HCT116 (cell line): ENCODE measurements at regions not wholly inside any gene's neighbourhood (a gene's known extent, or its start where the extent isn't known, plus 50 kb on each side); places are given as distances from the start of the nearest gene placed in this dataset.

ENCODE experiments used
- ATAC-seq: fragments of 200-7000 bp; cut with Tn5 transposase; 2 replicates; pipeline ENCODE4 v1.9.1; 2020; ENCODE audit warnings: mild to moderate bottlenecking, moderate library complexity
- BruUV-seq: library from RNA; stranded (reverse); fragments of 400-500 nt; replicated peaks from 2 replicates; lab custom pipeline; 2021; lab: Mats Ljungman, UMichigan
- CTCF ChIA-PET: fragments of 300-600 bp; sonication (Branson Sonifier 250); formaldehyde crosslinking; loops from one replicate; lab custom pipeline; 2021; ENCODE audit warnings: antibody characterized with exemption; lab: Charles Lee
- POLR2A ChIA-PET: fragments of 300-600, 350-600 bp; sonication (Branson Sonifier 250); formaldehyde crosslinking; loops from one replicate; lab custom pipeline; 2021; ENCODE audit warnings: antibody characterized with exemption; lab: Charles Lee
- RAD21 ChIA-PET, 2 experiments: fragments of 300-600 bp; sonication (Branson Sonifier 250); formaldehyde crosslinking; loops; one replicate each; lab custom pipeline; 2023; ENCODE audit warnings: low total read pairs in 2 of 2; ENCODE audit not compliant: uncharacterized antibody in 2 of 2, unreplicated experiment in 2 of 2, low non-redundant PET in 1 of 2; lab: Charles Lee
- DNase-seq: peaks from one replicate; pipeline ENCODE4 v3.0.0-alpha.2; 2010; ENCODE audit warnings: low read depth, low spot score
- H2AFZ ChIP-seq: fragments of 200-600 bp; shearing (Covaris generic), sonication (generic); 2 replicates; pipeline ENCODE4 v1.6.1; 2017; ENCODE audit warnings: low read depth, mixed run types, mixed read lengths, antibody characterized with exemption, low read length; ENCODE audit not compliant: poor library complexity, severe bottlenecking
- H3K27ac ChIP-seq: 2 replicates; pipeline ENCODE4 v1.5.1; 2012; ENCODE audit warnings: low read depth, low read length
- H3K27me3 ChIP-seq: fragments of 200-600 bp; sonication (generic); 2 replicates; pipeline ENCODE4 v1.6.1; 2016; ENCODE audit warnings: mixed run types, low read length, mixed read lengths; ENCODE audit not compliant: insufficient read depth
- H3K36me3 ChIP-seq, 2 experiments: fragments of 200-500 bp in 1 of 2; fragments of 200-600 bp in 1 of 2; sonication (Bioruptor generic) in 1 of 2; sonication (generic) in 1 of 2; 2 replicates each; pipeline versions ENCODE4 v1.5.1 to v1.6.1; 2014 to 2016; ENCODE audit warnings: low read length in 2 of 2, inconsistent platforms in 1 of 2, mixed read lengths in 1 of 2, mixed run types in 1 of 2; ENCODE audit not compliant: insufficient read depth in 2 of 2, control insufficient read depth in 1 of 2
- H3K4me1 ChIP-seq, 2 experiments: fragments of 200-600 bp in 1 of 2; sonication (generic) in 1 of 2; 2 replicates each; pipeline versions ENCODE4 v1.5.1 to v1.6.1; 2012 to 2017; ENCODE audit warnings: low read length in 2 of 2, inconsistent platforms in 1 of 2, mild to moderate bottlenecking in 1 of 2, mixed read lengths in 1 of 2, mixed run types in 1 of 2, moderate library complexity in 1 of 2; ENCODE audit not compliant: insufficient read depth in 2 of 2, control insufficient read depth in 1 of 2
- H3K4me2 ChIP-seq: fragments of 200-600 bp; sonication (generic); 2 replicates; pipeline ENCODE4 v1.6.1; 2017; ENCODE audit warnings: mixed run types, low read length, mixed read lengths
- H3K4me3 ChIP-seq, 2 experiments: fragments of 200-600 bp in 1 of 2; sonication (generic) in 1 of 2; replicated peaks in 1 of 2; 2 replicates each; pipeline ENCODE4 v1.5.1; 2011 to 2016; ENCODE audit warnings: low read length in 2 of 2, control low read depth in 1 of 2, low read depth in 1 of 2, mild to moderate bottlenecking in 1 of 2, mixed read lengths in 1 of 2, mixed run types in 1 of 2
- H3K79me2 ChIP-seq: fragments of 200-600 bp; sonication (generic); 2 replicates; pipeline ENCODE4 v1.6.1; 2017; ENCODE audit warnings: mild to moderate bottlenecking, mixed run types, low read length, moderate library complexity, mixed read lengths; ENCODE audit not compliant: insufficient read depth
- H3K9ac ChIP-seq: fragments of 200-600 bp; sonication (generic); 2 replicates; pipeline ENCODE4 v1.6.1; 2016; ENCODE audit warnings: low read length, mixed read lengths
- H3K9me2 ChIP-seq: fragments of 200-600 bp; sonication (generic), shearing (Covaris generic); 2 replicates; pipeline ENCODE4 v1.6.1; 2017; ENCODE audit warnings: mixed run types, mild to moderate bottlenecking, moderate library complexity; ENCODE audit not compliant: insufficient read depth
- H3K9me3 ChIP-seq, 2 experiments: fragments of 200-500 bp in 1 of 2; fragments of 200-600 bp in 1 of 2; sonication (Bioruptor generic) in 1 of 2; sonication (generic) in 1 of 2; 2 replicates each; pipeline ENCODE4 v1.6.1; 2014 to 2017; ENCODE audit warnings: low read length in 2 of 2, mixed read lengths in 2 of 2, inconsistent platforms in 1 of 2, low read depth in 1 of 2, mild to moderate bottlenecking in 1 of 2, mixed run types in 1 of 2, moderate library complexity in 1 of 2; ENCODE audit not compliant: control insufficient read depth in 1 of 2, insufficient read depth in 1 of 2
- H4K20me1 ChIP-seq: fragments of 200-600 bp; sonication (generic), shearing (Covaris generic); 2 replicates; pipeline ENCODE4 v1.6.1; 2017; ENCODE audit warnings: mixed run types, mild to moderate bottlenecking, moderate library complexity; ENCODE audit not compliant: insufficient read depth
- CBX3 ChIP-seq: IDR thresholded peaks from 2 replicates; pipeline ENCODE4 v1.6.1; 2012; ENCODE audit warnings: low read depth
- EGR1 ChIP-seq: IDR thresholded peaks from 2 replicates; pipeline ENCODE4 v1.6.1; 2012; ENCODE audit warnings: low read depth
- ELF1 ChIP-seq: IDR thresholded peaks from 2 replicates; pipeline ENCODE4 v1.6.1; 2012; ENCODE audit warnings: low read depth, borderline replicate concordance
- JUND ChIP-seq: IDR thresholded peaks from 2 replicates; pipeline ENCODE4 v1.6.1; 2012
- POLR2AphosphoS5 ChIP-seq: IDR thresholded peaks from 2 replicates; pipeline ENCODE4 v1.6.1; 2011; ENCODE audit warnings: mild to moderate bottlenecking, low read depth, low read length, moderate library complexity
- RAD21 ChIP-seq: IDR thresholded peaks from 2 replicates; pipeline ENCODE4 v1.6.1; 2012; ENCODE audit warnings: low read depth, mild to moderate bottlenecking
- SIN3A ChIP-seq: IDR thresholded peaks from 2 replicates; pipeline ENCODE4 v1.6.1; 2012; ENCODE audit warnings: low read depth
- SP1 ChIP-seq: IDR thresholded peaks from 2 replicates; pipeline ENCODE4 v1.6.1; 2012; ENCODE audit warnings: low read depth
- SRF ChIP-seq: IDR thresholded peaks from 2 replicates; pipeline ENCODE4 v1.6.1; 2012; ENCODE audit warnings: low read depth
- TCF7L2 ChIP-seq: IDR thresholded peaks from 2 replicates; pipeline ENCODE4 v1.7.0; 2011; ENCODE audit warnings: borderline replicate concordance, inconsistent platforms; ENCODE audit not compliant: insufficient read depth, insufficient read length; ENCODE audit errors: extremely low read depth
- YY1 ChIP-seq: IDR thresholded peaks from 2 replicates; pipeline ENCODE4 v1.6.1; 2011; ENCODE audit warnings: low read length, low read depth, moderate library complexity, mild to moderate bottlenecking; ENCODE audit not compliant: insufficient replicate concordance; ENCODE audit errors: extremely low read depth
- ZFX ChIP-seq: fragments of 450-650 bp; IDR thresholded peaks from 2 replicates; pipeline ENCODE4 v1.6.1; 2017
- ZNF274 ChIP-seq: fragments of 200-500 bp; sonication (Bioruptor generic); IDR thresholded peaks from 2 replicates; pipeline ENCODE4 v1.6.1; 2014; ENCODE audit warnings: mild to moderate bottlenecking, low read depth, low read length, inconsistent platforms
- intact Hi-C: fragments of 100-400 bp; cut with micrococcal nuclease; formaldehyde crosslinking; loops from 2 replicates; pipeline ENCODE4 v1.10.0; 2022
- TF ChIP-seq, protein P1 (sequence below): IDR thresholded peaks from 2 replicates; pipeline ENCODE4 v1.6.1; 2011; ENCODE audit warnings: mild to moderate bottlenecking, low read length, moderate library complexity; ENCODE audit not compliant: insufficient replicate concordance; ENCODE audit errors: extremely low read depth
- TF ChIP-seq, protein P2 (sequence below): IDR thresholded peaks from 2 replicates; pipeline ENCODE4 v1.6.1; 2012
- TF ChIP-seq, protein P3 (sequence below): IDR thresholded peaks from 2 replicates; pipeline ENCODE4 v1.6.1; 2012

DNA sequence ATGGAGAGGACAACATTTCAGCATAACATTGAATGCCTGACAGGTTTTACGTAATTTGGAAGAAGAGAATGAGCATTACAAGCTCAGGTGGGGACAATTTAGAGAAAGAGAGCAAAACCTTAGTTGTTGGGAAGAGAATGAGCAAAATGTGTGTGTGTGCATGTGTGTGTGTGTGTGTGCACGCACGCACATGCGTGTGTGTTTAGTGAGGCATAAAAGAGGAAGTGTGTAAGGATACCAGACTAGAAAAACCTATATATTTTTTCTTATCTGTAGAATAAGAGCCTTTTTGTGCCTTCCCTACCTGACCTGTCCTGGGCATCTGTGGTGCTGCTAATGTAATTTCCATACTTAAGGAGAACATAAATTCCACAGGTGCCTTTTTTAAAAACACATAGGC, 99.0 kb upstream of the PLXNA2 start:
- H3K27me3 ChIP-seq = peaks cover 25% of the 10 kb centered on the region
- ChIA-PET POLR2A (no interaction called here), CTCF (no interaction called here)

DNA sequence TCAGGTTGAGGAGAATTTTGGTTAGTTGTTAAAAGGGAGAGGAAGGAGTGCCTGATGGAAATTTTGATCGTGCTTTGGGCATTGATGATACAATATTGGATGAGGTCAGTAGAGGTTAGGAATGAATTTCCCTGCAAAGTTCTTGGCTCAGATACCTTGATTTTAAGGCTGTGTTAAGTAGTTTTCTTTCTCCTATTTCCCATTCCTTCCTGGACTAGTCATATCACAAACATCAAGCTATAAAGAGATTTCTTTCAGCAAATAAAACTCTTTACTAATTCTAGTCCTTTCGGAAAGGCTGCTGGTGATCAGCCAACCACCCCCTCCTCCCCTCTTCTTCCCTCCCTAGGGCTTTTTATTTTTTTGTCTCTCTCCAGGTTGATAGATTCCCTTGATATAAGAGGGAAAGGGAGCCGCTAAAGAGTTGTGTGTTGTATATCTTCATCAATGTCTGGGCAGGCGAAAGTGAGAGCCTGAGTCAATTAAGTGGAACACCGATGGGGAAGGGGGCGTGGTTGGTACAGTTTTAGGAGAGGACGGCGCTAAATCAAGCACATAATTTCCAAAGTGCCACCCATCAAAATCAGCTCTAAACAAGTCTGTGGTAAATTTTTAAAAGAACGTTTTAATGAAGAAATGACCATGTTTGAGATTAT, 100.1 kb upstream of the PLXNA2 start:
- Histone ChIP-seq H3K79me2 (no peaks in the 10 kb centered on the region), H4K20me1 (no peaks in the 10 kb centered on the region), H2AFZ (no peak overlapping the region), H3K36me3 (no peaks in the 10 kb centered on the region), H3K4me3 (no peak overlapping the region), H3K4me2 (no peak overlapping the region), H3K27ac (no peak overlapping the region), H3K9me3 (no peaks in the 10 kb centered on the region), H3K9me2 (no peaks in the 10 kb centered on the region), H3K4me1 (no peaks in the 10 kb centered on the region), H3K9ac (no peak overlapping the region), H3K27me3 (peaks cover 28% of the 10 kb centered on the region)
- intact Hi-C loops = no loop called here
- ChIA-PET CTCF (no interaction called here), RAD21 (no interaction called here), POLR2A (no interaction called here)
- DNase-seq (no peak), ATAC-seq (no peak)
- BruUV-seq = no TSS peak
- TF ChIP-seq RAD21 = no peak
- no peak for TF ChIP-seq POLR2AphosphoS5
- TF ChIP-seq, protein P1, sequence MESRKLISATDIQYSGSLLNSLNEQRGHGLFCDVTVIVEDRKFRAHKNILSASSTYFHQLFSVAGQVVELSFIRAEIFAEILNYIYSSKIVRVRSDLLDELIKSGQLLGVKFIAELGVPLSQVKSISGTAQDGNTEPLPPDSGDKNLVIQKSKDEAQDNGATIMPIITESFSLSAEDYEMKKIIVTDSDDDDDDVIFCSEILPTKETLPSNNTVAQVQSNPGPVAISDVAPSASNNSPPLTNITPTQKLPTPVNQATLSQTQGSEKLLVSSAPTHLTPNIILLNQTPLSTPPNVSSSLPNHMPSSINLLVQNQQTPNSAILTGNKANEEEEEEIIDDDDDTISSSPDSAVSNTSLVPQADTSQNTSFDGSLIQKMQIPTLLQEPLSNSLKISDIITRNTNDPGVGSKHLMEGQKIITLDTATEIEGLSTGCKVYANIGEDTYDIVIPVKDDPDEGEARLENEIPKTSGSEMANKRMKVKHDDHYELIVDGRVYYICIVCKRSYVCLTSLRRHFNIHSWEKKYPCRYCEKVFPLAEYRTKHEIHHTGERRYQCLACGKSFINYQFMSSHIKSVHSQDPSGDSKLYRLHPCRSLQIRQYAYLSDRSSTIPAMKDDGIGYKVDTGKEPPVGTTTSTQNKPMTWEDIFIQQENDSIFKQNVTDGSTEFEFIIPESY = no peak
- no peak for TF ChIP-seq ZFX
- no peak for TF ChIP-seq SRF
- no peak for TF ChIP-seq SP1
- TF ChIP-seq SIN3A = no peak
- no peak for TF ChIP-seq JUND
- no peak for TF ChIP-seq ZNF274
- TF ChIP-seq, protein P2, sequence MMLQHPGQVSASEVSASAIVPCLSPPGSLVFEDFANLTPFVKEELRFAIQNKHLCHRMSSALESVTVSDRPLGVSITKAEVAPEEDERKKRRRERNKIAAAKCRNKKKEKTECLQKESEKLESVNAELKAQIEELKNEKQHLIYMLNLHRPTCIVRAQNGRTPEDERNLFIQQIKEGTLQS = no peak
- TF ChIP-seq ELF1 = no peak
- no peak for TF ChIP-seq EGR1

More for the DNA sequence above, 99.0 kb upstream of the PLXNA2 start:
- Histone ChIP-seq H3K4me1 (no peaks in the 10 kb centered on the region), H3K79me2 (no peaks in the 10 kb centered on the region), H3K9me2 (no peaks in the 10 kb centered on the region), H3K4me2 (no peak overlapping the region), H3K36me3 (no peaks in the 10 kb centered on the region), H4K20me1 (no peaks in the 10 kb centered on the region), H3K4me3 (no peak overlapping the region), H3K27ac (no peak overlapping the region), H3K9ac (no peak overlapping the region), H2AFZ (no peak overlapping the region), H3K9me3 (no peaks in the 10 kb centered on the region)
- DNase-seq = no peak
- intact Hi-C loops = no loop called here
- TF ChIP-seq CBX3 = no peak
- TF ChIP-seq, protein P3, sequence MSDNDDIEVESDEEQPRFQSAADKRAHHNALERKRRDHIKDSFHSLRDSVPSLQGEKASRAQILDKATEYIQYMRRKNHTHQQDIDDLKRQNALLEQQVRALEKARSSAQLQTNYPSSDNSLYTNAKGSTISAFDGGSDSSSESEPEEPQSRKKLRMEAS = no peak
- TF ChIP-seq SP1 = no peak
- TF ChIP-seq ZFX = no peak
- no peak for TF ChIP-seq TCF7L2
- no peak for TF ChIP-seq SRF
- TF ChIP-seq, protein P1 = no peak
- no peak for TF ChIP-seq YY1
- RAD21 ChIA-PET = no interaction called here
- no TSS peak for BruUV-seq
- ATAC-seq = no peak
